ENCODE measurements at regions not wholly inside any gene's neighbourhood (a gene's known extent, or its start where the extent isn't known, plus 50 kb on each side); places are given as distances from the start of the nearest gene placed in this dataset.

DNA sequence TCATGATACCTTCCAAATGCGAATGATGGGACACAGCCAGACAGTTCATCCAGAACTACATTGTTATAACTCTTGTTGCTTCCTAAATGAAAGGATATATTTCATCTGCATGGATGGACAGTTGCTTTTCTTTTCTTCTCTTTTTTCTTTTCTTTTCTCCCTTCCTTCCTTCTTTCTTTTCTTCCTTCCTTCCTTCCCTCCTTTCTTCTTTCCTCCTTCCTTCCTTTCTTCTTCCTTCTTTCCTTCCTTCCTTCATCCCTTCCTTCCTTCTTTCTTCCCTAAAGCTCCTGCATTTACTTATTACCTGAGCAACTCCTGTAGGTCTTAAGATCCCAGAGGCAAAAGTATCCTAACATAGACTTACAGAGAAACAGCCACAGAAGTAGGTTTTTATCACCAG lies 221.6 kb downstream of the DUSP10 start:
- ATAC-seq (no peak), DNase-seq (no peak)
- Histone ChIP-seq H3K4me1 (no peaks in the 10 kb centered on the region), H3K27ac (no peak overlapping the region), H3K36me3 (replicated peaks in 1 of 2; ENCODE audit: insufficient read depth in 1 of 2, low read depth in 2 of 2) (no peaks in the 10 kb centered on the region), H3K9me3 (no peaks in the 10 kb centered on the region), H3K27me3 (no peaks in the 10 kb centered on the region), H3K4me3 (no peak overlapping the region)
- WGBS, 2 donors, result 68 to 82% methylated on average over 1 of the region's 1 CpG
- TF ChIP-seq, protein P1, sequence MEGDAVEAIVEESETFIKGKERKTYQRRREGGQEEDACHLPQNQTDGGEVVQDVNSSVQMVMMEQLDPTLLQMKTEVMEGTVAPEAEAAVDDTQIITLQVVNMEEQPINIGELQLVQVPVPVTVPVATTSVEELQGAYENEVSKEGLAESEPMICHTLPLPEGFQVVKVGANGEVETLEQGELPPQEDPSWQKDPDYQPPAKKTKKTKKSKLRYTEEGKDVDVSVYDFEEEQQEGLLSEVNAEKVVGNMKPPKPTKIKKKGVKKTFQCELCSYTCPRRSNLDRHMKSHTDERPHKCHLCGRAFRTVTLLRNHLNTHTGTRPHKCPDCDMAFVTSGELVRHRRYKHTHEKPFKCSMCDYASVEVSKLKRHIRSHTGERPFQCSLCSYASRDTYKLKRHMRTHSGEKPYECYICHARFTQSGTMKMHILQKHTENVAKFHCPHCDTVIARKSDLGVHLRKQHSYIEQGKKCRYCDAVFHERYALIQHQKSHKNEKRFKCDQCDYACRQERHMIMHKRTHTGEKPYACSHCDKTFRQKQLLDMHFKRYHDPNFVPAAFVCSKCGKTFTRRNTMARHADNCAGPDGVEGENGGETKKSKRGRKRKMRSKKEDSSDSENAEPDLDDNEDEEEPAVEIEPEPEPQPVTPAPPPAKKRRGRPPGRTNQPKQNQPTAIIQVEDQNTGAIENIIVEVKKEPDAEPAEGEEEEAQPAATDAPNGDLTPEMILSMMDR (IDR thresholded peaks at IDR 0.05), result no peak
- TF ChIP-seq POLR2A (IDR thresholded peaks at IDR 0.05), result no peak
- intact Hi-C loops (cut with DNase I), result no loop called here

DNA sequence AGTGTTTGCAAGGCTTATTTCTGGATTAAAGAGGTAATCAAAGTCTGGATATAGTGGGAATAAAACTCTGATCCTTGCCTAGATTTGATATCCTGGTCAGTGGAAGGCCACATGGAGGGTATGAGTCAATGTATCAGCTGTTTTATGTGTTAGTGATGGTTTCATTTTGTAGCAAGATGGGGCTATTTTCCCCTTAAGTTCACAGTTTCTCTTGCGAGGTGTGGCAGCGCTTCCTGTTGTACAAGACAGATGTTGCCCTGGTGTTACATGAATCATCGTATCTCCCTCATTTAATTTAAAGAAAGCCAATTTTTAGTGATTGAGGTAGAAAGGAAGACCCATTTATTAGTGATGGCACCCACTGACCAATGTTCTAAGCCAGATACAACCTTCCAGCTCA lies 220.2 kb downstream of the DUSP10 start:
- Histone ChIP-seq H3K27me3 (no peaks in the 10 kb centered on the region), H3K4me1 (no peaks in the 10 kb centered on the region), H3K4me3 (no peak overlapping the region), H3K9me3 (no peaks in the 10 kb centered on the region), H3K27ac (no peak overlapping the region), H3K36me3 (replicated peaks in 1 of 2; ENCODE audit: insufficient read depth in 1 of 2, low read depth in 2 of 2) (no peaks in the 10 kb centered on the region)
- DNase-seq (no peak), ATAC-seq (no peak)
- WGBS, 2 donors, result 82 to 93% methylated on average over 3 of the region's 3 CpGs
- intact Hi-C loops (cut with DNase I), result no loop called here
- no peak for TF ChIP-seq POLR2A (IDR thresholded peaks at IDR 0.05)
- TF ChIP-seq, protein P1 (IDR thresholded peaks at IDR 0.05), result no peak

DNA sequence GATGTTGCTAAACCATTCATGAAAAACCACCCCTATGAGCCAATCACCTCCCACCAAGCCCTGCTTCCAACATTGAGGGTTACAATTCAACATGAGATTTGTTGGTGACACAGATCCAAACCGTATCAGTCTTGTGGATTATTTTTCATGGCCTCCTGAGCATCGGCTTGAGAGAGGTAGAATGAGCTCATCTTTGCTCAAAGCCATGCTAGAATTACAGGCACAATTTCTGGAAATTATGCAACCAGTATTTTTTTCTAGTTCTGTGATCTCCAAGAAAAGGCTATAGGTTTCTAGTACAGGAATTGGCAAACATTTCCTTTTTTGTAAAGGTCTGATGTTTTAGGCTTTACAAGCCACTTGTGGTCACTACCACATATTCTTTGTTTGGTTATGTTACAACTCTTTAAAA lies 219.4 kb downstream of the DUSP10 start:
- TF ChIP-seq POLR2A (IDR thresholded peaks at IDR 0.05), result no peak
- TF ChIP-seq, protein P1 (IDR thresholded peaks at IDR 0.05), result no peak
- H3K9me3 ChIP-seq, result no peaks in the 10 kb centered on the region
- H3K27ac ChIP-seq, result no peak overlapping the region
- ATAC-seq (no peak), DNase-seq (no peak)
- no peak overlapping the region for H3K4me3 ChIP-seq
- WGBS, 2 donors, result 78 to 85% methylated on average over 2 of the region's 2 CpGs
- H3K36me3 ChIP-seq (replicated peaks in 1 of 2; ENCODE audit: insufficient read depth in 1 of 2, low read depth in 2 of 2), result no peaks in the 10 kb centered on the region
- H3K4me1 ChIP-seq, result no peaks in the 10 kb centered on the region
- intact Hi-C loops (cut with DNase I), result no loop called here
- no peaks in the 10 kb centered on the region for H3K27me3 ChIP-seq

DNA sequence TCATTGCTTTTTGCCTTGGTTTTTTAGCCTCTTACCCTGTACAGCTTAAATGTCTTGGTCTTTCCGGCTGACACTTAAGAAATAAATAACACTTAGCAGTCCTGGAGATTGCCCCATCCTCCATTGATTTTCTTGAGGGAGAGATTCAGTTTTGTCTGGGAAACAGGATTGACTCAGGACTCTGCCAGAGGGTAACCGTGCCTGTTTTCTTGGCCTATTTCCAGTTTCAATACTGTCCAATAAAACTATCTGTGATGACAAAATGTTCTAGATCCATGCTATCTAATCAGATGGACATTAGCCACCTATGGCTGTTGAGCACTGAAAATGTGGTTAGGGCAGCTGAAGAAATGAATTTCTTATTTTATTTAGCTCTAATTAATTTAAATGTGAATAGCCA lies 216.1 kb downstream of the DUSP10 start:
- no peak overlapping the region for H3K27ac ChIP-seq
- no peaks in the 10 kb centered on the region for H3K4me1 ChIP-seq
- no peaks in the 10 kb centered on the region for H3K36me3 ChIP-seq (replicated peaks in 1 of 2; ENCODE audit: insufficient read depth in 1 of 2, low read depth in 2 of 2)
- H3K4me3 ChIP-seq, result no peak overlapping the region
- ATAC-seq, result no peak
- no peak for TF ChIP-seq POLR2A (IDR thresholded peaks at IDR 0.05)
- TF ChIP-seq, protein P1 (IDR thresholded peaks at IDR 0.05), result no peak
- no peaks in the 10 kb centered on the region for H3K27me3 ChIP-seq
- intact Hi-C loops (cut with DNase I), result no loop called here
- WGBS, 2 donors, result 29 to 35% methylated on average over 2 of the region's 2 CpGs
- H3K9me3 ChIP-seq, result no peaks in the 10 kb centered on the region
- no peak for DNase-seq

DNA sequence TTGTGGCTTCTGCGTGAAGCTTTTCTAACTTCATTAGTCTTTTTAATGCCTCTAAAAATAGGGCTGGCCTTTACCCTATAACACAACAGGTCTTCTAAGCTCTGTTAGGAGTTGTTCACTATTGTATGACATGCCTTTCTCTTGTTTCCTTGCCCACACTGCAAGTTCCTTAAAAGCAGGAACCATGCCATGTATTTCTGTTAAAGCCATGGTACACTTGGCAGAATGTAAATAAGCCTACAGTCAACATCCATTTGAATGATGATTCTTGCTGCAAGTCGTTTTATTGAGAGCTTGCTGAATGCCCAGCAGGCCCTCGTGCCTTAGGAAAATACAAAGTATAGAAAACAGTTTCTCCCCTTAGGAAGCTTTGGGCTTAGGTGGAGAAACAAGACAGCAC lies 214.6 kb downstream of the DUSP10 start:
- TF ChIP-seq, protein P1 (IDR thresholded peaks at IDR 0.05), result no peak
- no peak for TF ChIP-seq POLR2A (IDR thresholded peaks at IDR 0.05)
- whole genome bisulfite sequencing, 2 donors, result 44 to 54% methylated on average over 3 of the region's 3 CpGs
- no peaks in the 10 kb centered on the region for H3K27me3 ChIP-seq
- H3K36me3 ChIP-seq (replicated peaks in 1 of 2; ENCODE audit: insufficient read depth in 1 of 2, low read depth in 2 of 2), result no peaks in the 10 kb centered on the region
- no peaks in the 10 kb centered on the region for H3K9me3 ChIP-seq
- no peak overlapping the region for H3K4me3 ChIP-seq
- ATAC-seq (no peak), DNase-seq (no peak)
- H3K27ac ChIP-seq, result no peak overlapping the region
- no peaks in the 10 kb centered on the region for H3K4me1 ChIP-seq
- intact Hi-C loops (cut with DNase I), result no loop called here

Measured in body of pancreas (tissue), 4 donors.